SIG-M5 treated with dmso at 0.1 percent for 504 hours (cell line): ENCODE measurements at regions not wholly inside any gene's neighbourhood (a gene's known extent, or its start where the extent isn't known, plus 50 kb on each side); places are given as distances from the start of the nearest gene placed in this dataset.
"Not testable (repeated sequence)": the region's sequence is repeated elsewhere in the genome, so short reads cannot be mapped to it uniquely, and the experiment has no call there.

Source experiments
- DNase-seq: peaks from one replicate; lab custom pipeline; 2025; ENCODE audit not compliant: unreplicated experiment; lab: John Stamatoyannopoulos, UW

- peak; percentile 4 for DNase-seq
Observed at GRCh38 chr1:46878173-46878782, 63.0 kb downstream of the CYP4A11 start.

GRCh38 chr1:46876093-46876492 is 65.2 kb downstream of the CYP4A11 start:
- not testable (repeated sequence) for DNase-seq
